A673 (cell line): ENCODE measurements at regions not wholly inside any gene's neighbourhood (a gene's known extent, or its start where the extent isn't known, plus 50 kb on each side); places are given as distances from the start of the nearest gene placed in this dataset.

ENCODE experiments used
- BruUV-seq: library from RNA; stranded (reverse); fragments of 400-500 nt; replicated peaks from 2 replicates; lab custom pipeline; 2021; lab: Mats Ljungman, UMichigan
- CTCF ChIA-PET: fragments of 300-600 bp; sonication (Branson Sonifier 250); formaldehyde crosslinking; loops from one replicate; lab custom pipeline; 2022; ENCODE audit warnings: antibody characterized with exemption; lab: Charles Lee
- POLR2A ChIA-PET: fragments of 300-600 bp; sonication (Branson Sonifier 250); formaldehyde crosslinking; loops from one replicate; lab custom pipeline; 2022; ENCODE audit warnings: antibody characterized with exemption; ENCODE audit not compliant: low non-redundant PET; lab: Charles Lee
- DNase-seq: peaks from one replicate; pipeline ENCODE4 v3.0.0-alpha.2; 2015; ENCODE audit warnings: low spot score
- H3K27ac ChIP-seq: fragments of 200-600 bp; sonication (generic); 2 replicates; pipeline ENCODE4 v1.5.1; 2016; ENCODE audit warnings: mixed run types, low read depth, mild to moderate bottlenecking, mixed read lengths, antibody characterized with exemption, low read length; ENCODE audit not compliant: poor library complexity, severe bottlenecking
- H3K27me3 ChIP-seq: fragments of 200-600 bp; sonication (generic); replicated peaks from 2 replicates; pipeline ENCODE4 v1.6.1; 2017; ENCODE audit warnings: mixed run types, low read depth, mild to moderate bottlenecking, mixed read lengths, antibody characterized with exemption, low read length; ENCODE audit not compliant: insufficient read depth, poor library complexity
- H3K36me3 ChIP-seq: fragments of 200-600 bp; sonication (generic); 2 replicates; pipeline ENCODE4 v1.6.1; 2016; ENCODE audit warnings: mixed run types, mild to moderate bottlenecking, mixed read lengths, antibody characterized with exemption, low read length; ENCODE audit not compliant: insufficient read depth, poor library complexity, severe bottlenecking
- H3K4me1 ChIP-seq: fragments of 200-600 bp; sonication (generic); 2 replicates; pipeline ENCODE4 v1.6.1; 2017; ENCODE audit warnings: mixed run types, mild to moderate bottlenecking, mixed read lengths, antibody characterized with exemption, low read length; ENCODE audit not compliant: insufficient read depth, poor library complexity, severe bottlenecking
- H3K4me3 ChIP-seq: fragments of 200-600 bp; sonication (generic); 2 replicates; pipeline ENCODE4 v1.5.1; 2016; ENCODE audit warnings: low read depth, mixed run types, mild to moderate bottlenecking, mixed read lengths, low read length; ENCODE audit not compliant: poor library complexity, severe bottlenecking
- H3K9me3 ChIP-seq: fragments of 200-600 bp; sonication (generic); 2 replicates; pipeline ENCODE4 v1.6.1; 2016; ENCODE audit warnings: mixed run types, low read depth, mild to moderate bottlenecking, mixed read lengths, antibody characterized with exemption, low read length; ENCODE audit not compliant: poor library complexity, severe bottlenecking
- CTCF ChIP-seq: fragments of 300-800, 200-600 bp; sonication (generic); conservative IDR thresholded peaks from 2 replicates; pipeline ENCODE4 v1.5.1; 2017; ENCODE audit warnings: low read depth, mild to moderate bottlenecking, antibody characterized with exemption, low read length, moderate library complexity, mixed read lengths
- EZH2 ChIP-seq: fragments of 200-600 bp; sonication (generic); IDR thresholded peaks from 2 replicates; pipeline ENCODE4 v1.6.1; 2017; ENCODE audit warnings: borderline replicate concordance, low read depth, mild to moderate bottlenecking, mixed read lengths, antibody characterized with exemption, low read length; ENCODE audit not compliant: poor library complexity, severe bottlenecking
- intact Hi-C: fragments of 100-400 bp; cut with micrococcal nuclease; formaldehyde crosslinking; loops from one replicate; pipeline ENCODE4 v1.10.0; 2022; ENCODE audit not compliant: unreplicated experiment

DNA sequence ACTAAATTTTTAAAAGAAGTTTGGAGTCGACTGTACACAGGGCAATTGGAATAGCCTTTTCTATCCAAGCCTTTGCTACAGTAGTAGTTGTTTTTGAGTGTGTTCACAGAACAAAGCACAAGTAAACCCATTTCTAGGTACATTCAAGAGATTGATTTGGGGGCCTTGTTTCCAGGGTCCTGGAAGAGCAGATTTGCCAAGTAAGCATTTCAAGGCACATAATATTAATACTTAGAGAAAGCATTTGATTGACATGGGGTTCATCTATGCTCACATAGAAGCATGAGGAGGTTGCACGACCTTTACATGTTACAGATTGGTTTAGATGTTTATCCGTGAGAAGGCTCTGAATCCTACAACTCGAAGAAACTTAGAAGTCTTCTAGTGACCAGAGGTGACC lies 324.1 kb downstream of the MYCN start:
- H3K4me1 ChIP-seq: no peaks in the 10 kb centered on the region
- no TSS peak for BruUV-seq
- no peak for DNase-seq
- H3K36me3 ChIP-seq: no peaks in the 10 kb centered on the region
- H3K4me3 ChIP-seq: no peak overlapping the region
- ChIA-PET CTCF (no interaction called here), POLR2A (no interaction called here)
- no peak for TF ChIP-seq CTCF
- TF ChIP-seq EZH2: no peak
- H3K27me3 ChIP-seq: no peaks in the 10 kb centered on the region
- H3K27ac ChIP-seq: no peak overlapping the region
- no peaks in the 10 kb centered on the region for H3K9me3 ChIP-seq
- intact Hi-C loops: no loop called here

DNA sequence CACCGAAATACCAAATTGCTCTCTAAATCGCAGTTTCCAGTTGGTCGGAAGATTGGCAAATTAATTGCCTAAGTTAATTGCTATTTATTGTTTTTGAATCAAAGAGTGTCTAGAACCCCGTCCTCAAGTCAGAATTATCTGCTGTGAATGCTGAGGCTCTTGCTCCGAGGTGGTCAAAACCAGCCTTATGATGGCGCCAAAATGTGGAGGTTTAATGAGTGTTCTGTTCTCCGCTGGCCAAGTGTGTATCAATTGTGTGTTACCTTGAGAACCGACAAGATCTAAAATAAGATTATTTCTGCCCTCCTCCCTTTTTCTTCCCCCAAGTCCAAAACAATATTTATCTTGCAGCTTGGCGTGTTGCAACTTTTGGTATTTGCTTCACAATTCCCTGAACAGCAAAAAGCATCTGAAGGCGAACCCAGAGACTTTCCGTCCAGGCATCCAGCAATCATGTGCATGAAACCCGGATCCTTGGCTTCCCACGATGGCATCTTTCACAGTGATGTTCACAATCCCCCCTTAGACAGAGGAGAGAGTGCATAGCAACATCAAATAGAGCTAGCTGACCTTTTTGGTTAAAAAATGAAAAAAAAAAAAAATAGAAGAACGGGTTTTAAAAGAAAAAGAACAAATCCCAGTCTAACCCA lies 323.0 kb downstream of the MYCN start:
- BruUV-seq: no TSS peak
- Histone ChIP-seq H3K9me3 (no peaks in the 10 kb centered on the region), H3K27ac (no peak overlapping the region), H3K4me3 (no peak overlapping the region), H3K4me1 (no peaks in the 10 kb centered on the region), H3K27me3 (peaks cover 8% of the 10 kb centered on the region), H3K36me3 (no peaks in the 10 kb centered on the region)
- POLR2A ChIA-PET: no interaction called here
- DNase-seq: no peak
- TF ChIP-seq CTCF (no peak), EZH2 (no peak)
- CTCF ChIA-PET: no interaction called here
- intact Hi-C loops: no loop called here

GRCh38 chr2:16262526-16263178 lies 322.3 kb downstream of the MYCN start:
- no peak for DNase-seq
- Histone ChIP-seq H3K36me3 (no peaks in the 10 kb centered on the region), H3K4me3 (no peak overlapping the region), H3K27ac (no peak overlapping the region), H3K4me1 (no peaks in the 10 kb centered on the region), H3K27me3 (peaks cover 15% of the 10 kb centered on the region), H3K9me3 (no peaks in the 10 kb centered on the region)
- intact Hi-C loops: no loop called here
- BruUV-seq: no TSS peak
- ChIA-PET POLR2A (no interaction called here), CTCF (no interaction called here)
- no peak for TF ChIP-seq CTCF
- no peak for TF ChIP-seq EZH2
